Liver (tissue), 2 donors: ENCODE measurements at regions not wholly inside any gene's neighbourhood (a gene's known extent, or its start where the extent isn't known, plus 50 kb on each side); places are given as distances from the start of the nearest gene placed in this dataset.
"Not testable (repeated sequence)": the region's sequence is repeated elsewhere in the genome, so short reads cannot be mapped to it uniquely, and the experiment has no call there.

Experiments
- JUND ChIP-seq, 2 donors: IDR thresholded peaks; 2 replicates each; pipeline ENCODE4 v1.6.1; 2016; ENCODE audit warnings: antibody characterized with exemption in 2 of 2
- TAF1 ChIP-seq: conservative IDR thresholded peaks from 2 replicates; pipeline ENCODE4 v1.6.1; 2016; ENCODE audit warnings: antibody characterized with exemption, mild to moderate bottlenecking
- YY1 ChIP-seq: IDR thresholded peaks from 2 replicates; pipeline ENCODE4 v1.6.1; 2016; ENCODE audit warnings: antibody characterized with exemption, mild to moderate bottlenecking
- donor health status: healthy.

- not testable (repeated sequence) for TF ChIP-seq TAF1; JUND (IDR thresholded peaks at IDR 0.05); YY1
These were observed 137.7 kb upstream of the NEBL start for GRCh38 chr10:21034770-21035169.
